Spleen (tissue), 11 donors: ENCODE measurements at regions not wholly inside any gene's neighbourhood (a gene's known extent, or its start where the extent isn't known, plus 50 kb on each side); places are given as distances from the start of the nearest gene placed in this dataset.
A peak's percentile ranks its signal among the peaks of the same experiment; 100 is the strongest.

Experiments
- DNase-seq: peaks from one replicate; pipeline ENCODE4 v3.0.0-alpha.2; 2020
- H3K27ac ChIP-seq, 8 donors: fragments of 200-600 bp; sonication (generic) in 7 of 8; 1 replicate in 4 of 8; 2 replicates in 4 of 8; pipeline versions ENCODE4 v1.5.0 to v1.8.0; 2016 to 2021; ENCODE audit warnings: inconsistent platforms in 4 of 8, mild to moderate bottlenecking in 4 of 8, moderate library complexity in 1 of 8
- H3K27me3 ChIP-seq, 7 donors: fragments of 200-600 bp; sonication (generic) in 6 of 7; replicated peaks in 1 of 7; 1 replicate in 4 of 7; 2 replicates in 3 of 7; pipeline versions ENCODE4 v1.5.0 to v1.8.0; 2016 to 2021; ENCODE audit warnings: inconsistent platforms in 3 of 7, mild to moderate bottlenecking in 1 of 7
- H3K36me3 ChIP-seq, 6 donors: fragments of 200-600 bp; sonication (generic) in 5 of 6; 1 replicate in 4 of 6; 2 replicates in 2 of 6; pipeline versions ENCODE4 v1.5.0 to v1.8.0; 2016 to 2021; ENCODE audit warnings: inconsistent platforms in 2 of 6
- H3K4me1 ChIP-seq, 6 donors: fragments of 200-600 bp; sonication (generic) in 5 of 6; 1 replicate in 3 of 6; 2 replicates in 3 of 6; pipeline versions ENCODE4 v1.5.0 to v1.8.0; 2016 to 2021; ENCODE audit warnings: inconsistent platforms in 3 of 6
- H3K4me3 ChIP-seq, 8 donors: fragments of 200-600 bp; sonication (generic) in 7 of 8; 1 replicate in 4 of 8; 2 replicates in 4 of 8; pipeline versions ENCODE4 v1.5.0 to v1.8.0; 2016 to 2021; ENCODE audit warnings: inconsistent platforms in 4 of 8, mild to moderate bottlenecking in 4 of 8, moderate library complexity in 2 of 8
- H3K9me3 ChIP-seq, 8 donors: fragments of 200-600 bp; sonication (generic) in 7 of 8; 1 replicate in 4 of 8; 2 replicates in 4 of 8; pipeline versions ENCODE4 v1.5.0 to v1.8.0; 2016 to 2021; ENCODE audit warnings: inconsistent platforms in 4 of 8
- CTCF ChIP-seq, 11 experiments: fragments of 200-600 bp in 7 of 11; fragments of 450-650 bp in 4 of 11; sonication (generic) in 4 of 11; IDR thresholded peaks in 8 of 11; conservative IDR thresholded peaks in 3 of 11; 1 replicate in 7 of 11; 2 replicates in 4 of 11; pipeline versions ENCODE4 v1.4.0 to v1.8.0; 2016 to 2021; ENCODE audit warnings: antibody characterized with exemption in 11 of 11, inconsistent platforms in 4 of 11, mild to moderate bottlenecking in 1 of 11
- POLR2A ChIP-seq, 3 donors: fragments of 450-650 bp; IDR thresholded peaks; one replicate each; pipeline ENCODE4 v1.5.1; 2017; ENCODE audit warnings: antibody characterized with exemption in 3 of 3, mild to moderate bottlenecking in 1 of 3
- POLR2AphosphoS5 ChIP-seq, 3 donors: sonication (generic); formaldehyde crosslinking; IDR thresholded peaks; one replicate each; pipeline ENCODE4 v1.5.1; 2017; ENCODE audit warnings: antibody characterized with exemption in 3 of 3
- WGBS, 5 donors: extraction: QIAGEN DNeasy Blood & Tissue Kit in 3 of 5; methylation state at CpG; one replicate each; pipeline versions ENCODE4 v1.1.5 to v1.1.7; 2013 to 2018; 5-methylcytosine and 5-hydroxymethylcytosine counted together
- intact Hi-C: fragments of 100-400 bp; cut with DNase I; formaldehyde crosslinking; loops from one replicate; pipeline ENCODE4 v1.15.0; 2023; ENCODE audit warnings: low total_unique reads
- donor health status: healthy with polysubstance abuse.
- donor health status: DM: no; HTN: no; CAD: no; lungs with moderate emphysema.
- donor health status: DM: no; HTN: no; CAD: no.
- donor health status: Bipolar disorder and iron deficiency.
- donor health status: healthy.
- donor health status: DM: no; HTN: no; CAD: no.
- donor health status: DM: yes; HTN: yes; CAD: no.

GRCh38 chr16:86343027-86343795 is 167.1 kb upstream of the FOXF1 start:
- Histone ChIP-seq H3K27ac (peak overlapping the region in 2 of 8 donors; percentile 23 to 45), H3K36me3 (no peaks in the 10 kb centered on the region), H3K27me3 (peaks cover 0 to 82% (median 0%) of the 10 kb centered on the region in 7 donors), H3K4me1 (peaks cover 0 to 15% (median 0%) of the 10 kb centered on the region in 6 donors), H3K9me3 (no peaks in the 10 kb centered on the region), H3K4me3 (no peak overlapping the region)
- TF ChIP-seq CTCF (IDR thresholded peaks at IDR 0.05 in 8 of 11, conservative IDR thresholded peaks at IDR 0.05 in 3 of 11), result no peak
- no peak for TF ChIP-seq POLR2A (IDR thresholded peaks at IDR 0.05)
- TF ChIP-seq POLR2AphosphoS5 (IDR thresholded peaks at IDR 0.05), result peak in 1 of 3 donors; percentile 14
- 26 to 35% (median 33%) methylated on average over 24 to 25 of the region's 25 CpGs for WGBS, 5 donors
- intact Hi-C loops, result loop anchor here (5.0 to 10.0 kb wide), 2 partner anchors 174 to 268 kb away; no protein-coding TSS in a partner anchor
- DNase-seq, result no peak

- intact Hi-C loops, result loop anchor here (5.0 to 10.0 kb wide), 2 partner anchors 173 to 269 kb away; no protein-coding TSS in a partner anchor
- H3K4me1 ChIP-seq, result peaks cover 0 to 15% (median 0%) of the 10 kb centered on the region in 6 donors
- H3K9me3 ChIP-seq, result no peaks in the 10 kb centered on the region
- no peak overlapping the region for H3K4me3 ChIP-seq
- no peak for TF ChIP-seq POLR2A (IDR thresholded peaks at IDR 0.05)
- TF ChIP-seq POLR2AphosphoS5 (IDR thresholded peaks at IDR 0.05), result no peak
- no peak for TF ChIP-seq CTCF (IDR thresholded peaks at IDR 0.05 in 8 of 11, conservative IDR thresholded peaks at IDR 0.05 in 3 of 11)
- peaks cover 0 to 90% (median 0%) of the 10 kb centered on the region in 7 donors for H3K27me3 ChIP-seq
- DNase-seq, result no peak
- peak overlapping the region in 2 of 8 donors; percentile 10 to 23 for H3K27ac ChIP-seq
- no peaks in the 10 kb centered on the region for H3K36me3 ChIP-seq
- 12 to 27% (median 19%) methylated on average over 10 of the region's 10 CpGs for WGBS, 5 donors
Observed at GRCh38 chr16:86343796-86344585, 166.3 kb upstream of the FOXF1 start.

GRCh38 chr16:86344586-86344871 is 165.8 kb upstream of the FOXF1 start:
- peaks cover 0 to 15% (median 0%) of the 10 kb centered on the region in 6 donors for H3K4me1 ChIP-seq
- peaks cover 0 to 95% (median 3%) of the 10 kb centered on the region in 7 donors for H3K27me3 ChIP-seq
- no peaks in the 10 kb centered on the region for H3K36me3 ChIP-seq
- TF ChIP-seq CTCF (IDR thresholded peaks at IDR 0.05 in 8 of 11, conservative IDR thresholded peaks at IDR 0.05 in 3 of 11), result no peak
- no peak for TF ChIP-seq POLR2AphosphoS5 (IDR thresholded peaks at IDR 0.05)
- TF ChIP-seq POLR2A (IDR thresholded peaks at IDR 0.05), result no peak
- 73 to 84% (median 74%) methylated on average over 7 of the region's 7 CpGs for WGBS, 5 donors
- H3K27ac ChIP-seq, result no peak overlapping the region
- intact Hi-C loops, result loop anchor here (5.0 to 10.0 kb wide), 2 partner anchors 173 to 270 kb away; no protein-coding TSS in a partner anchor
- DNase-seq, result no peak
- H3K4me3 ChIP-seq, result no peak overlapping the region
- H3K9me3 ChIP-seq, result no peaks in the 10 kb centered on the region

- H3K36me3 ChIP-seq, result no peaks in the 10 kb centered on the region
- no peaks in the 10 kb centered on the region for H3K9me3 ChIP-seq
- H3K27ac ChIP-seq, result no peak overlapping the region
- H3K4me3 ChIP-seq, result no peak overlapping the region
- WGBS, 5 donors, result 66 to 75% (median 70%) methylated on average over 5 of the region's 5 CpGs
- H3K27me3 ChIP-seq, result peaks cover 0 to 96% (median 5%) of the 10 kb centered on the region in 7 donors
- DNase-seq, result no peak
- no peak for TF ChIP-seq CTCF (IDR thresholded peaks at IDR 0.05 in 8 of 11, conservative IDR thresholded peaks at IDR 0.05 in 3 of 11)
- TF ChIP-seq POLR2AphosphoS5 (IDR thresholded peaks at IDR 0.05), result no peak
- no peak for TF ChIP-seq POLR2A (IDR thresholded peaks at IDR 0.05)
- H3K4me1 ChIP-seq, result peaks cover 0 to 15% (median 0%) of the 10 kb centered on the region in 6 donors
- intact Hi-C loops, result loop anchor here (5.0 to 10.0 kb wide), 2 partner anchors 172 to 270 kb away; no protein-coding TSS in a partner anchor
Observed at GRCh38 chr16:86344881-86345280, 165.4 kb upstream of the FOXF1 start.
